ENCODE measurements at regions not wholly inside any gene's neighbourhood (a gene's known extent, or its start where the extent isn't known, plus 50 kb on each side); places are given as distances from the start of the nearest gene placed in this dataset.
A peak's percentile ranks its signal among the peaks of the same experiment; 100 is the strongest.

GRCh38 chr1:232170909-232171308 lies 459.0 kb downstream of the SIPA1L2 start:
- peak; percentile 15 for TF ChIP-seq RAD21 (IDR thresholded peaks at IDR 0.05; ENCODE audit: low read depth)
- TF ChIP-seq EGR1 (IDR thresholded peaks at IDR 0.05), result no peak
- TF ChIP-seq YY1 (IDR thresholded peaks at IDR 0.05; ENCODE audit: low read depth), result no peak
- TF ChIP-seq TAF1 (IDR thresholded peaks at IDR 0.05; ENCODE audit: low read depth), result no peak
- no peak for TF ChIP-seq USF1 (IDR thresholded peaks at IDR 0.05)
- TF ChIP-seq EP300 (IDR thresholded peaks at IDR 0.05; ENCODE audit: borderline replicate concordance), result no peak

GRCh38 chr1:232169436-232169835 lies 460.5 kb downstream of the SIPA1L2 start:
- no peak for TF ChIP-seq EP300 (IDR thresholded peaks at IDR 0.05; ENCODE audit: borderline replicate concordance)
- no peak for TF ChIP-seq MAX (IDR thresholded peaks at IDR 0.05)

GRCh38 chr1:232168508-232168907 lies 461.4 kb downstream of the SIPA1L2 start:
- TF ChIP-seq MAX (IDR thresholded peaks at IDR 0.05), result no peak
- TF ChIP-seq TEAD4 (IDR thresholded peaks at IDR 0.05), result no peak
- no peak for TF ChIP-seq YY1 (IDR thresholded peaks at IDR 0.05; ENCODE audit: low read depth)
- no peak for TF ChIP-seq EP300 (IDR thresholded peaks at IDR 0.05; ENCODE audit: borderline replicate concordance)
- no peak for TF ChIP-seq FOXM1 (IDR thresholded peaks at IDR 0.05; ENCODE audit: borderline replicate concordance, low read depth)
- no peak for TF ChIP-seq EGR1 (IDR thresholded peaks at IDR 0.05)
- no peak for TF ChIP-seq REST (IDR thresholded peaks at IDR 0.05; ENCODE audit: low read depth)
- no peak for TF ChIP-seq USF1 (IDR thresholded peaks at IDR 0.05)
- TF ChIP-seq RAD21 (IDR thresholded peaks at IDR 0.05; ENCODE audit: low read depth), result no peak

GRCh38 chr1:232166942-232167341 lies 463.0 kb downstream of the SIPA1L2 start:
- TF ChIP-seq NFIC (IDR thresholded peaks at IDR 0.05), result no peak
- no peak for TF ChIP-seq CEBPB (IDR thresholded peaks at IDR 0.05)
- no peak for TF ChIP-seq TCF12 (IDR thresholded peaks at IDR 0.05; ENCODE audit: low read depth)
- TF ChIP-seq EP300 (IDR thresholded peaks at IDR 0.05; ENCODE audit: borderline replicate concordance), result no peak
- TF ChIP-seq YY1 (IDR thresholded peaks at IDR 0.05; ENCODE audit: low read depth), result no peak
- no peak for TF ChIP-seq EGR1 (IDR thresholded peaks at IDR 0.05)
- TF ChIP-seq USF1 (IDR thresholded peaks at IDR 0.05), result no peak
- no peak for TF ChIP-seq REST (IDR thresholded peaks at IDR 0.05; ENCODE audit: low read depth)
- no peak for TF ChIP-seq MAX (IDR thresholded peaks at IDR 0.05)
- TF ChIP-seq ZBTB7A (IDR thresholded peaks at IDR 0.05; ENCODE audit: low read depth), result no peak

- no peak for TF ChIP-seq TAF1 (IDR thresholded peaks at IDR 0.05; ENCODE audit: low read depth)
- TF ChIP-seq TEAD4 (IDR thresholded peaks at IDR 0.05), result no peak
- no peak for TF ChIP-seq ZBTB7A (IDR thresholded peaks at IDR 0.05; ENCODE audit: low read depth)
- TF ChIP-seq CREB1 (IDR thresholded peaks at IDR 0.05; ENCODE audit: low read depth), result no peak
- TF ChIP-seq USF1 (IDR thresholded peaks at IDR 0.05), result no peak
- TF ChIP-seq CEBPB (IDR thresholded peaks at IDR 0.05), result no peak
Measured at GRCh38 chr1:232164078-232164963, 465.6 kb downstream of the SIPA1L2 start.
